WERI-Rb-1 (cell line): ENCODE measurements at regions not wholly inside any gene's neighbourhood (a gene's known extent, or its start where the extent isn't known, plus 50 kb on each side); places are given as distances from the start of the nearest gene placed in this dataset.

Experiments used
- DNase-seq: peaks from one replicate; pipeline ENCODE4 v3.0.0-alpha.2; 2020
- H3K27ac ChIP-seq: fragments of 250-450 bp; sonication (Bioruptor Pico); 2 replicates; pipeline ENCODE4 v1.5.1; 2020; ENCODE audit warnings: mild to moderate bottlenecking, moderate library complexity
- H3K27me3 ChIP-seq: fragments of 250-450 bp; sonication (Bioruptor Pico); 2 replicates; pipeline ENCODE4 v1.5.1; 2021; ENCODE audit warnings: mild to moderate bottlenecking, low read depth, moderate library complexity; ENCODE audit not compliant: insufficient read depth, severe bottlenecking
- H3K36me3 ChIP-seq: fragments of 250-450 bp; sonication (Bioruptor Pico); 2 replicates; pipeline ENCODE4 v1.5.1; 2020; ENCODE audit warnings: mild to moderate bottlenecking, moderate library complexity
- H3K4me3 ChIP-seq: 2 replicates; pipeline ENCODE4 v1.5.1; 2011; ENCODE audit warnings: low read depth, mild to moderate bottlenecking, control low read depth, low read length
- H3K9me3 ChIP-seq: fragments of 250-450 bp; sonication (Bioruptor Pico); 2 replicates; pipeline ENCODE4 v1.5.1; 2021; ENCODE audit warnings: mild to moderate bottlenecking, moderate library complexity; ENCODE audit not compliant: severe bottlenecking
- TF ChIP-seq, protein P1 (sequence below): IDR thresholded peaks from 2 replicates; pipeline ENCODE4 v1.5.1; 2011; ENCODE audit warnings: low read depth, mild to moderate bottlenecking, control low read depth, inconsistent platforms, low read length

DNA sequence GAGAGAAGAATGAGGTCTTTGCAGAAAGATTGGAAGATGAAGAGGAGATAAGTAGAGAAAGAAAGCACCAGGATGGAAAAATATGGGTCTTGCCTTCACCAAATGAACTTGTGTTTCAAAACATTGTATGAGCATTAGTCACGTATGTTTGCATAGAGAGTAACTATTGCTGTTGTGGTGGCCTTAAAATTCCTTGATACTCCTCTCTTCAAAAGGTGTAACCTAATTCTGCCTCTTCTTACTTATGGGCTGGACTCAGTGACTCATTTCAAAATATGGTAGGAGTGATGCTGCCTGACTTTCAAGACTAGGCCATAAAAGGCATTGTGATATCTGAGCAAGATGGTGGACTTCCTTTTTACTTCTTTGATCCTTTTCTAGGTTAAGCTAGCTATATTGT lies 228.7 kb upstream of the ZNF385D start:
- TF ChIP-seq, protein P1, sequence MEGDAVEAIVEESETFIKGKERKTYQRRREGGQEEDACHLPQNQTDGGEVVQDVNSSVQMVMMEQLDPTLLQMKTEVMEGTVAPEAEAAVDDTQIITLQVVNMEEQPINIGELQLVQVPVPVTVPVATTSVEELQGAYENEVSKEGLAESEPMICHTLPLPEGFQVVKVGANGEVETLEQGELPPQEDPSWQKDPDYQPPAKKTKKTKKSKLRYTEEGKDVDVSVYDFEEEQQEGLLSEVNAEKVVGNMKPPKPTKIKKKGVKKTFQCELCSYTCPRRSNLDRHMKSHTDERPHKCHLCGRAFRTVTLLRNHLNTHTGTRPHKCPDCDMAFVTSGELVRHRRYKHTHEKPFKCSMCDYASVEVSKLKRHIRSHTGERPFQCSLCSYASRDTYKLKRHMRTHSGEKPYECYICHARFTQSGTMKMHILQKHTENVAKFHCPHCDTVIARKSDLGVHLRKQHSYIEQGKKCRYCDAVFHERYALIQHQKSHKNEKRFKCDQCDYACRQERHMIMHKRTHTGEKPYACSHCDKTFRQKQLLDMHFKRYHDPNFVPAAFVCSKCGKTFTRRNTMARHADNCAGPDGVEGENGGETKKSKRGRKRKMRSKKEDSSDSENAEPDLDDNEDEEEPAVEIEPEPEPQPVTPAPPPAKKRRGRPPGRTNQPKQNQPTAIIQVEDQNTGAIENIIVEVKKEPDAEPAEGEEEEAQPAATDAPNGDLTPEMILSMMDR, result no peak
- no peak overlapping the region for H3K4me3 ChIP-seq
- no peaks in the 10 kb centered on the region for H3K9me3 ChIP-seq
- H3K27me3 ChIP-seq, result no peaks in the 10 kb centered on the region
- no peak overlapping the region for H3K27ac ChIP-seq
- no peak for DNase-seq
- no peaks in the 10 kb centered on the region for H3K36me3 ChIP-seq

DNA sequence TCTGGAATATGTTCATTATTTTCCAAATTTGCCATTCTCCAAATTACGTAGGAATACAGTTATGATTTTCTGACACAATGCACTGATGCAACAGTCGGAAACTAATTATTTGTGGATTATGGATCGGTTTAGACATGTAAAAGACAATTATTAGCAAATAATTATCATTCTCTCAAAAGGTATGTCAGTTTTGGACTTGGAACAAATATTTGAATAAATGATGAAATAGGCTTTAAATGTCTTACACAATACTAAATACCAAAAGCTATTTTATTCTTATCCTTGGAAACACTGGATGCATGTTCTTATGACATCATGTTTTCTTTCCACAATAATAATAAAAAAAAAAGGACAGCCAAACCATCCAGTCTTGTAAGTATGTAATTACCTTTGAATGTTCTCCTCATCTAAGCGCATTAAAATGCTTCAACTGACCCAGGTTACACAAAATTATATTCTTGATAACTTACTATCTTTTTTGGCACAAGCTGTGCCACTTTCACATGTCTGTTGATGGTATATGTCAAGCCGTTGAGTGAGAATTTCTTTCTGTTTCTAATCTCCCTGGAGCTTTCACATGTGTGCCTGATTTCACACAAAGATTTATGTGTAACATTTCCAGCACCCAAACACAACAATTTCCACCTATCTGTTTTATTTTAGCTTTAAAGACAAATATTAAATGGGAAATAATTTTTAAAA lies 238.5 kb upstream of the ZNF385D start:
- no peak overlapping the region for H3K4me3 ChIP-seq
- DNase-seq, result no peak
- H3K27me3 ChIP-seq, result no peaks in the 10 kb centered on the region
- TF ChIP-seq, protein P1, result no peak
- H3K9me3 ChIP-seq, result no peaks in the 10 kb centered on the region
- H3K27ac ChIP-seq, result no peak overlapping the region
- no peaks in the 10 kb centered on the region for H3K36me3 ChIP-seq

DNA sequence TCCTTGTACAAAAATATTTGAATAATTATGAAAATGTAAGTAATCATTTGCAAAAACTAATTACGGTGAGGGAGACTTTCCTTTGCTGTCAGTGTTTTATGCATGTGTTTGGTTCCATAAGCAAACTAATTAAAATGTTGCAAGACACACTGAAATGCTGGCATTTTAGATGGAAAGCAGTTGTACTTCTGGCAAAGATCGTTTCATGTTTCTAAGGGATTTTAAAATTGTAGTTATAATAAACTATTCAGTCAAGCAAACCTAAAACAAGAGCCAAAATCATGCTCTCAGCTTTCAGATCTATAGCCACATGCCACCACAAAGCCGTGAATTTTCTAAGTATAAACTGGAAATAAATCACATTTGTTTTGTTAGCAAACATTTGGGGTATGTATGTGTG lies 240.1 kb upstream of the ZNF385D start:
- no peaks in the 10 kb centered on the region for H3K27me3 ChIP-seq
- TF ChIP-seq, protein P1, result no peak
- no peak overlapping the region for H3K4me3 ChIP-seq
- no peaks in the 10 kb centered on the region for H3K9me3 ChIP-seq
- H3K27ac ChIP-seq, result no peak overlapping the region
- no peaks in the 10 kb centered on the region for H3K36me3 ChIP-seq
- no peak for DNase-seq

DNA sequence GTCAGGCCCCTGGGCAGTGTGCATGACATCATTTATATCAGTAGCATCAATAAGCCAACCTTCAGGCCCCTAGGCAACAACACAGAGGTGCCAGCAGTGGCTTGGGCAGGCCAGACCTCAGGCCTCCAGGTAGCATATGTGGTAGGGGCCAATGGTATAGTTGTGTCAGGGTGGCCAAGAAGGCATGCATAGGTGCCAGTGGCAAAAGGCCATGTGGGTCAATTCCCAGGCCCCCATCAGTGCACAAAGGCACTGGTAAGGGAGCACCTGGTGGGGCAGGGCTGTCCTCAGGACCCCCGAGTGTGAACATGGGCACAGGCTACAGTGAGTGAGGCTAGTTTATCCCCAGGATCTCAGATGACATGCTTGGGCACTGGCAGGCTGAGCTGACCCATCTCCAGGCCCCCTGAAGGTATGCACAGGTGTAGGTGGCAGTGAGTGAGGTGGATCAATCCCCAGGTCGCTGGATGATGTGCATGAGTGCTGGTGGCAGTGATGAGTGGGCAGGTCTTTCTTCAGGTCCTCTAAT lies 244.1 kb upstream of the ZNF385D start:
- Histone ChIP-seq H3K27ac (no peak overlapping the region), H3K36me3 (no peaks in the 10 kb centered on the region), H3K27me3 (no peaks in the 10 kb centered on the region), H3K9me3 (no peaks in the 10 kb centered on the region), H3K4me3 (no peak overlapping the region)
- TF ChIP-seq, protein P1, result no peak
- DNase-seq, result no peak

DNA sequence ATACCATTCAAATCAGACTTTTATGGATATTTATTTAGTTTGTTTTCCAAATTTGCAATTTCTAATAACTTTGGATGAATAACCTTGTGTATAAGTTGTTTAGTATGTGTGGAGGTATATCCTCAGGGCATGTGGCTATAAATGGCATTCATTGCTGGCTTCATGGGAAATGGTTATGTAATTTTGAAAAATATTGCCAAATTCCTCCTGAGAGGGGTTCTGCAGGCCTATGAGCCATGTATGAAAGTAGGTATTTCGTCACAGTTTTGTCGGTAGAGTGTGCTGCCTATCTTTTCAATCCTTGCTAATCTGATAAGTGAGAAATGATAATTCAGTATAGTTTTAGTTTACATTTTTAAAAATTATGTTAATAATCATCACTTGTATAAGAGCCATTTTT lies 256.4 kb upstream of the ZNF385D start:
- Histone ChIP-seq H3K4me3 (no peak overlapping the region), H3K9me3 (no peaks in the 10 kb centered on the region), H3K27me3 (no peaks in the 10 kb centered on the region), H3K36me3 (no peaks in the 10 kb centered on the region), H3K27ac (no peak overlapping the region)
- DNase-seq, result no peak
- TF ChIP-seq, protein P1, result no peak

DNA sequence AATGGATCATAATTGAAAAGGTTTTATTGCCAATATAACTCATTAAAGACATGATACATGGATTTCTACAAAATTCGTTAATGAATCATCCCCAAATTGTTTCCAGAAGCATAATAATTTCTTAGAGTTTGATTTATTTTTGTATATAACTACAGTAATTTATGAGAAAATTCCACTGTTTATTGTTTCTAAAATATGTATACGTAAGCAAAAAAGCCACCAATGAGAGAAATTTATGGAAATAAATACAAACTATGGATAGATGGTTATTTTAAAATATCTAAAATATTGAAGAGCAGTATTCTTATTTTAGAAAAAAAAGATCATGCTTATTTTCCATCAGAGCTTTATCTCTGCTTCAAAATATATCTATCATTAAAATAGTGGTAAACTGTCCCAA lies 260.0 kb upstream of the ZNF385D start:
- Histone ChIP-seq H3K4me3 (no peak overlapping the region), H3K27ac (no peak overlapping the region), H3K9me3 (no peaks in the 10 kb centered on the region), H3K36me3 (no peaks in the 10 kb centered on the region), H3K27me3 (no peaks in the 10 kb centered on the region)
- no peak for DNase-seq
- TF ChIP-seq, protein P1, result no peak
